Loucy (cell line): ENCODE measurements at regions not wholly inside any gene's neighbourhood (a gene's known extent, or its start where the extent isn't known, plus 50 kb on each side); places are given as distances from the start of the nearest gene placed in this dataset.

ENCODE experiments used
- H2AFZ ChIP-seq: fragments of 200-600 bp; sonication (generic); 2 replicates; pipeline ENCODE4 v1.6.0; 2016; ENCODE audit warnings: antibody characterized with exemption, mild to moderate bottlenecking, low read length, moderate library complexity
- H3F3A ChIP-seq: fragments of 200-600 bp; 2 replicates; pipeline ENCODE4 v1.6.0; 2016; ENCODE audit warnings: antibody characterized with exemption, low read depth, mild to moderate bottlenecking
- H3K27me3 ChIP-seq: fragments of 200-600 bp; sonication (generic); 2 replicates; pipeline ENCODE4 v1.6.1; 2014; ENCODE audit warnings: low read length, mild to moderate bottlenecking; ENCODE audit not compliant: insufficient read depth, poor library complexity, severe bottlenecking
- H3K36me3 ChIP-seq: fragments of 200-600 bp; sonication (generic); 2 replicates; pipeline ENCODE4 v1.6.1; 2016; ENCODE audit warnings: low read length; ENCODE audit not compliant: insufficient read depth
- H3K4me1 ChIP-seq: fragments of 200-600 bp; sonication (generic); 2 replicates; pipeline ENCODE4 v1.5.1; 2014; ENCODE audit warnings: low read length, mild to moderate bottlenecking; ENCODE audit not compliant: insufficient read depth, poor library complexity, severe bottlenecking
- H3K4me2 ChIP-seq: fragments of 200-600 bp; sonication (generic); 2 replicates; pipeline ENCODE4 v1.6.0; 2014; ENCODE audit warnings: antibody characterized with exemption, low read length, low read depth, mild to moderate bottlenecking; ENCODE audit not compliant: poor library complexity, severe bottlenecking
- H3K4me3 ChIP-seq: fragments of 200-600 bp; sonication (generic); 2 replicates; pipeline ENCODE4 v1.5.1; 2014; ENCODE audit warnings: low read length, mild to moderate bottlenecking, mixed read lengths; ENCODE audit not compliant: poor library complexity, severe bottlenecking
- H3K79me2 ChIP-seq: fragments of 200-600 bp; sonication (generic); 2 replicates; pipeline ENCODE4 v1.6.1; 2014; ENCODE audit warnings: low read length; ENCODE audit not compliant: insufficient read depth
- H3K9ac ChIP-seq: fragments of 200-600 bp; sonication (generic); 2 replicates; pipeline ENCODE4 v1.6.0; 2014; ENCODE audit warnings: mild to moderate bottlenecking, low read depth, low read length, moderate library complexity; ENCODE audit not compliant: poor library complexity, severe bottlenecking
- H3K9me2 ChIP-seq: fragments of 200-600 bp; sonication (generic); replicated peaks from 2 replicates; pipeline ENCODE4 v1.6.1; 2016; ENCODE audit warnings: low read depth, low read length, mixed read lengths
- H3K9me3 ChIP-seq: fragments of 200-600 bp; sonication (generic); 2 replicates; pipeline ENCODE4 v1.6.1; 2014; ENCODE audit warnings: mild to moderate bottlenecking, antibody characterized with exemption, low read length, low read depth; ENCODE audit not compliant: insufficient read depth
- H4K20me1 ChIP-seq: fragments of 200-600 bp; sonication (generic); 2 replicates; pipeline ENCODE4 v1.6.0; 2014; ENCODE audit warnings: antibody characterized with exemption, low read length, mild to moderate bottlenecking; ENCODE audit not compliant: insufficient read depth, poor library complexity, severe bottlenecking
- EZH2phosphoT487 ChIP-seq: fragments of 200-600 bp; IDR thresholded peaks from 2 replicates; pipeline ENCODE4 v1.6.1; 2018; ENCODE audit warnings: antibody characterized with exemption, mild to moderate bottlenecking, moderate library complexity, borderline replicate concordance
- TF ChIP-seq, protein P1 (sequence below): fragments of 200-600 bp; sonication (generic); conservative IDR thresholded peaks from 2 replicates; pipeline ENCODE4 v1.5.1; 2014; ENCODE audit warnings: mild to moderate bottlenecking, antibody characterized with exemption, low read length

DNA sequence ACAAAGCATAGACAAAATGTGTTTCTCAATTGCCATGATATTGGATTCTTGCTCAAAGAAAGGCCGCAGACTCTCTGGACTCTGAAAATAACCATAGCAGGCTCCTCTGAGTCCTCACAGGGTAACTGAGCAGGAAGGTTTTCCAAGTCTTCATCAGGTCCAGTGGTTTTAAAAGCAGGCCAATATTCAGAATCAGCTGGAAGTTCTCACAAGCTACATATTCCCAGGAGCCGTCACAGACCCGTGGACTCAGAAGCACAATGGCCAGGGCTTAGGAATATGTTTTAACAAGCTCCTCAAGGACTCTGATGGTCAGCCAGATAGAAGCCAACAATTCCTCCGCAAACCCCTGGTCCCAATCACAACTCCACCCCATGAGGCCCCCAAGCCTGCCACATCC lies 256.1 kb upstream of the ADAMTS9 start:
- Histone ChIP-seq H4K20me1 (no peaks in the 10 kb centered on the region), H3K4me2 (no peak overlapping the region), H3K27me3 (no peaks in the 10 kb centered on the region), H3K9me2 (no peaks in the 10 kb centered on the region), H3K9ac (no peak overlapping the region), H3F3A (no peaks in the 10 kb centered on the region), H3K4me1 (no peaks in the 10 kb centered on the region), H2AFZ (no peak overlapping the region), H3K79me2 (no peaks in the 10 kb centered on the region), H3K9me3 (no peaks in the 10 kb centered on the region), H3K36me3 (no peaks in the 10 kb centered on the region), H3K4me3 (no peak overlapping the region)
- TF ChIP-seq, protein P1, sequence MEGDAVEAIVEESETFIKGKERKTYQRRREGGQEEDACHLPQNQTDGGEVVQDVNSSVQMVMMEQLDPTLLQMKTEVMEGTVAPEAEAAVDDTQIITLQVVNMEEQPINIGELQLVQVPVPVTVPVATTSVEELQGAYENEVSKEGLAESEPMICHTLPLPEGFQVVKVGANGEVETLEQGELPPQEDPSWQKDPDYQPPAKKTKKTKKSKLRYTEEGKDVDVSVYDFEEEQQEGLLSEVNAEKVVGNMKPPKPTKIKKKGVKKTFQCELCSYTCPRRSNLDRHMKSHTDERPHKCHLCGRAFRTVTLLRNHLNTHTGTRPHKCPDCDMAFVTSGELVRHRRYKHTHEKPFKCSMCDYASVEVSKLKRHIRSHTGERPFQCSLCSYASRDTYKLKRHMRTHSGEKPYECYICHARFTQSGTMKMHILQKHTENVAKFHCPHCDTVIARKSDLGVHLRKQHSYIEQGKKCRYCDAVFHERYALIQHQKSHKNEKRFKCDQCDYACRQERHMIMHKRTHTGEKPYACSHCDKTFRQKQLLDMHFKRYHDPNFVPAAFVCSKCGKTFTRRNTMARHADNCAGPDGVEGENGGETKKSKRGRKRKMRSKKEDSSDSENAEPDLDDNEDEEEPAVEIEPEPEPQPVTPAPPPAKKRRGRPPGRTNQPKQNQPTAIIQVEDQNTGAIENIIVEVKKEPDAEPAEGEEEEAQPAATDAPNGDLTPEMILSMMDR, result no peak

DNA sequence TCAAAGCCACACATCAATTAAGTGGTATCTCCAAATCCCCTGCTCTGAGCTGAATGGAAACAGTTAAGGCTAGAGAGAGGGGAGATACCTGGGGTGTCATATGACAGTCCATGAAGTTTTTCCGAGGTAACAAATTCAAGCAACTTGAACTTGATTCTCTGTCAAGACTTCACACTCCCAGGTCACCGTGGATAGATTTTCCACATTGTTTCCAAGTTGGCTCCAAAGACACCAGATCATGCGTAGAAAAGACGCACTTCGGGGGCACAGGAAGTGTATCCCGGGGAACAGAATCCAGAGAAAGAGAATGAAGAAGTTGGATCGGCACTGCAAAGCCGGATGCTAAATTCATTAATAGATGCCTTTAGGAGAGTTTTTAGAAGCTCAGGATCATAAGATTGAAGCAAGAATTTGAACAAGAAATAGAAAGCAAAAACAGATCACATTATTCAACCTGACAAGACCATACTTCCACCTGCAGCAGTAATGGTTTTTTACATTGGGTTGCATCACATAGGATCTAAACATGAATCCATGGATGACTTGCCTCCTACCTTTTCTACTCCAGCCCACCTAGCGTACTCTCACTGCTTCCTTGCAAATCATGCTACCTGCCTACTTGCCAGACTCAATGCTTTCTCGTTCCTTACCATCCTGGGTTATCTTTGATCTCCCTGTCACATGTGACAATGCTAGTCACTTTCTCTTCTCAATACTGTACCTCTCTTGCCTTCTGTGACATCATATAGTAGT lies 253.0 kb upstream of the ADAMTS9 start:
- Histone ChIP-seq H3K9me3 (no peaks in the 10 kb centered on the region), H3K27me3 (no peaks in the 10 kb centered on the region), H3K4me2 (no peak overlapping the region), H3K9me2 (no peaks in the 10 kb centered on the region), H3K9ac (no peak overlapping the region), H3K79me2 (no peaks in the 10 kb centered on the region), H4K20me1 (no peaks in the 10 kb centered on the region), H3K4me3 (no peak overlapping the region), H2AFZ (no peak overlapping the region), H3K4me1 (no peaks in the 10 kb centered on the region), H3K36me3 (no peaks in the 10 kb centered on the region), H3F3A (no peaks in the 10 kb centered on the region)
- TF ChIP-seq, protein P1, result no peak
- TF ChIP-seq EZH2phosphoT487, result no peak

DNA sequence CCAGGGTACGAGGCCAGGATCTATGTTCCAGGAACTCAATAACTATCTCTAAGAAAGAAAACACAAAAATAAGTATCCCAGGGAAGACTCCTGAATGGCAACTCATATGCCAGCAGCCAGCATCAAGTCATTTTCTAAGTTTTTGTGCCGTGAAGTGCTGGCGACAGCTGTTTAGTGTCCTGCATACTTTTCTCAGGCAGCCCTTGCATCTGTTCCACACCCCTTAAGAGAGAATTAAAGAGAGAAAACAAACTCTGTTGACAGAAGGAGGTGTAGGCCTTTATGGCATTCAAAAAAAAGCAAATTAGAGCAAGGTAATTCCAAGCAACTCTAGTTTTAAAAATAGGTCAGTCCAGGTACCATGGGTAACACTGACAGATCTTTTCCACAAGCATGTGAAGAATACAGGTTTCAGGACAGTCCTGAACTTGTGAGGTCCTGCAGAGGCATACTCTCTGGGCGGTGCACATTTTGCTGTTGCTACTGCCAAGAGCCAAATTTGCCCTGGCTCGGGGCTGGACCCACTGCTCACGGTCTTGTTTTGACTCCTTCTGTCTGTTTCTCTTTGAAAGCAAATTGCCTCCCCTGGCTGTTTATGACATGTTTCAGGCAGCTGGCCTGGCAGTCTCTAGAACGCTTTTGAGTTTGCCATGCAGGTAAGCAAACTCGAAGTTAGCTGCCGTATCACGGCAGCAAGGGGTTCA lies 252.1 kb upstream of the ADAMTS9 start:
- no peaks in the 10 kb centered on the region for H3K36me3 ChIP-seq
- H3F3A ChIP-seq, result no peaks in the 10 kb centered on the region
- TF ChIP-seq, protein P1, result no peak
- no peak for TF ChIP-seq EZH2phosphoT487
- H3K4me3 ChIP-seq, result no peak overlapping the region
- H4K20me1 ChIP-seq, result no peaks in the 10 kb centered on the region
- no peaks in the 10 kb centered on the region for H3K9me3 ChIP-seq
- H3K27me3 ChIP-seq, result no peaks in the 10 kb centered on the region
- no peak overlapping the region for H3K4me2 ChIP-seq
- no peak overlapping the region for H2AFZ ChIP-seq
- no peaks in the 10 kb centered on the region for H3K79me2 ChIP-seq
- no peaks in the 10 kb centered on the region for H3K4me1 ChIP-seq
- H3K9ac ChIP-seq, result no peak overlapping the region
- no peaks in the 10 kb centered on the region for H3K9me2 ChIP-seq
